Activated T-helper 2 cell treated with anti-CD3 and anti-CD28 coated beads, Interferon-gamma antibody, Interleukin-2, Interleukin-4, amounts not matched to agents 10 μg/mL and 5 μg/mL and 100 μg/mL, durations not matched to agents 14 hours and 24 hours and 36 hours (primary cell): ENCODE measurements at regions not wholly inside any gene's neighbourhood (a gene's known extent, or its start where the extent isn't known, plus 50 kb on each side); places are given as distances from the start of the nearest gene placed in this dataset.

Experiments used
- DNase-seq: peaks from one replicate; pipeline ENCODE4 v3.0.0; 2021; ENCODE audit warnings: low spot score
- H3K27ac Mint-ChIP-seq: one replicate; pipeline ENCODE4 v1.8.0; 2021; ENCODE audit warnings: mixed read lengths
- H3K27me3 Mint-ChIP-seq: one replicate; pipeline ENCODE4 v1.8.0; 2021; ENCODE audit warnings: low read depth, mixed read lengths
- H3K36me3 Mint-ChIP-seq: one replicate; pipeline ENCODE4 v1.8.0; 2021; ENCODE audit warnings: low read depth, mixed read lengths
- H3K4me1 Mint-ChIP-seq: one replicate; pipeline ENCODE4 v1.8.0; 2021; ENCODE audit warnings: low read depth, mixed read lengths
- H3K4me3 Mint-ChIP-seq: one replicate; pipeline ENCODE4 v1.8.0; 2021; ENCODE audit warnings: low read depth, mild to moderate bottlenecking, moderate library complexity, mixed read lengths
- H3K9me3 Mint-ChIP-seq: one replicate; pipeline ENCODE4 v1.8.0; 2021; ENCODE audit warnings: mixed read lengths
- intact Hi-C: fragments of 100-400 bp; cut with micrococcal nuclease; formaldehyde crosslinking; loops from one replicate; pipeline ENCODE4 v1.15.1; 2023

DNA sequence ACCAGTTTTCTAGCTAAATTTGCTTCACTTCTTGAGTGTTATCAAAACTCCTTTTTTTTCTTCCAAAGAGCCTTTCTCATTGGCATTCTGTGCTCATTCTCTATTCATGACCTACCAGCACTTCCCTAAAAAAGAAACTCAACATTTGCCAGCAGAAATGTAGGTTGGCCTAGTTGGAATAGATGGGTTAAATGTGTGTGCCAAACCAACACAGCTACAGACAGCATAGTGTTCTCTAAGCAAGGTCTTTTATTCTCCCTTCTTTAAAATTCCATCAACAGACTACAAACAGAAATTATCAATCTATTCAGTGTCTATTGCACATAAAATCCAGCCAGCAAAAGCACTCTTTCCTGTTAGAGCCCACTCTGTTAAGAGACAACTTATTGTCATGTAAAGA is 255.8 kb upstream of the PUM3 start:
- DNase-seq = no peak
- H3K27ac Mint-ChIP-seq = no peak overlapping the region
- H3K9me3 Mint-ChIP-seq = no peaks in the 10 kb centered on the region
- intact Hi-C loops = loop anchor here (10.0 kb wide), 1 partner anchor 75 kb away; no protein-coding TSS in a partner anchor
- H3K27me3 Mint-ChIP-seq = no peaks in the 10 kb centered on the region
- H3K4me1 Mint-ChIP-seq = no peaks in the 10 kb centered on the region
- H3K36me3 Mint-ChIP-seq = no peaks in the 10 kb centered on the region
- no peak overlapping the region for H3K4me3 Mint-ChIP-seq

DNA sequence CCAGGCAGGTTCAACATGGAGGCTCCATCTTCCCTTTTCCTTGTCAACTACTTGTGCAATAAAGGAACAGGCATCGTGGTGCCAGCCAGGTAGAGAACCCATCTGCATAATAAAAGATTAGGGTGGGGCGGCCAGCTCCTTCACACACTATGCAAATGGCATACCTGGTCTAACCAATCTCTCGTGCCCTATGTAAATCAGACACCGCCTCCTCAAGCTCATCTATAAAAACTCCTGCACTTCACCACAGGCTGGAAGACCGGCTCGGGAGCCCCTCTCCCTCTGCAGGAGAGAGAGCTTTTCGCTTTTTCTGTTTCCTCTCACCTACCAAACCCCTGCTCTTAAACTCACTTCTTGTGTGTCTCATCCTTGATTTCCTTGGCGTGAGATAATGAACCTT is 244.3 kb upstream of the PUM3 start:
- no peak overlapping the region for H3K4me3 Mint-ChIP-seq
- DNase-seq = no peak
- no peaks in the 10 kb centered on the region for H3K36me3 Mint-ChIP-seq
- H3K27me3 Mint-ChIP-seq = peaks cover 4% of the 10 kb centered on the region
- H3K27ac Mint-ChIP-seq = no peak overlapping the region
- intact Hi-C loops = no loop called here
- H3K9me3 Mint-ChIP-seq = no peaks in the 10 kb centered on the region
- H3K4me1 Mint-ChIP-seq = no peaks in the 10 kb centered on the region

DNA sequence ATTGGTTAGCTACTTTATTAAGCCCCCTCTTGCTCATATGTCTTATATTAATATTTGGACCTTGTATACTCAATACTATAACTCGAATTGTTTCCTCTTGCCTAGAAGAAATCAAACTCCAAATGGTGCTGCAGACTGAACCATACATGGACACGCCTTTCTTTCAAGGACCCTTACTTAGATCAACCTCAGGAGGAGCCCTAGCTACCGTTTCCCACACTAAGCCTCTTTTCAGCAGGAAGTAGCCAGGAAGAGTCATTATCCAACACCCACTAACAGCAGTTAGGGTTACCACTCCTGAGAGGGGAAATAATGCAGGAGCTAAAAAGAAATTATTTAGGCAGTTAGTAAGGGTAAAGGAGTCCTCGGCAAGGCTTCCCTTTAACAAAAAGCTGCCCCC is 243.8 kb upstream of the PUM3 start:
- Mint-ChIP-seq H3K27me3 (peaks cover 4% of the 10 kb centered on the region), H3K36me3 (no peaks in the 10 kb centered on the region), H3K4me3 (no peak overlapping the region), H3K27ac (no peak overlapping the region), H3K9me3 (no peaks in the 10 kb centered on the region), H3K4me1 (no peaks in the 10 kb centered on the region)
- intact Hi-C loops = no loop called here
- DNase-seq = no peak

DNA sequence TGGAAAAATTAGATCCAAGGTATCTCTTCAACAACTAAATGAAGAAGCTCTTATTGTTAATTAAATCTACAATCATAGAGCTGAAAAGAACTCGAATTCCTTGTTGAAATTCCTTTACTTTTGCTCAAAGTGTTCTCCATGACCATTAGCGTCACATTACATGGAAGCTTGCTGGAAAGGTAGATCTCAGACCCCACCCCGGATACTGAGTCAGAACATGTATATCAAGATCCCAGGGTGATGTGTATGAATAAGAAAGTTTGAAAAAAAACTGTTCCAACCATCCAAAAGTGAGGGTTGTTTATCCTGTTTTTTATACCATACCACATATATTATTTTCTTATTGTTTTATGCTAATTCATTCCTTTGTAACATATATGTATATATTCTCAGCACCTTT is 237.1 kb upstream of the PUM3 start:
- Mint-ChIP-seq H3K9me3 (no peaks in the 10 kb centered on the region), H3K4me1 (no peaks in the 10 kb centered on the region), H3K27me3 (no peaks in the 10 kb centered on the region), H3K27ac (no peak overlapping the region), H3K36me3 (no peaks in the 10 kb centered on the region), H3K4me3 (no peak overlapping the region)
- intact Hi-C loops = no loop called here
- DNase-seq = no peak

DNA sequence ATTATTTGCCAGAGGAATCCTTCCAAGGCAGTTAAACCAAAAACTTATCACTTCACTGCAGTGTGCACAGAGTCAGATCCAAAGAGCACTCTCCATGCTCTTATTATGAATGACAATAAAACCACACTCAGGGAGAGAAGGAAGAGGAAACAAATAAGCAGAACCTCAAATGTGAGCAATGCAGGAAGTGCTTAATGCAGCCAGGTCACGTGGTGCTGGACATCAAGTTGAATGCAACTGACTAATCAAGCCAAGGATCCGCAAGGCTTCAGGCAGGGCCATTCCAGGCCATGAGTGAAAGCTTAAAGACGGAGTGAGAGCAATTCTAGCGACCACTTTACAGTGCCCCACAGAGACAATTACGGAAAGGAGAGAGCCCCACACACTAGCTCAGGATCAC is 230.4 kb upstream of the PUM3 start:
- peaks cover 3% of the 10 kb centered on the region for H3K27me3 Mint-ChIP-seq
- H3K36me3 Mint-ChIP-seq = no peaks in the 10 kb centered on the region
- no peak for DNase-seq
- no peaks in the 10 kb centered on the region for H3K4me1 Mint-ChIP-seq
- intact Hi-C loops = no loop called here
- no peak overlapping the region for H3K4me3 Mint-ChIP-seq
- no peaks in the 10 kb centered on the region for H3K9me3 Mint-ChIP-seq
- no peak overlapping the region for H3K27ac Mint-ChIP-seq

DNA sequence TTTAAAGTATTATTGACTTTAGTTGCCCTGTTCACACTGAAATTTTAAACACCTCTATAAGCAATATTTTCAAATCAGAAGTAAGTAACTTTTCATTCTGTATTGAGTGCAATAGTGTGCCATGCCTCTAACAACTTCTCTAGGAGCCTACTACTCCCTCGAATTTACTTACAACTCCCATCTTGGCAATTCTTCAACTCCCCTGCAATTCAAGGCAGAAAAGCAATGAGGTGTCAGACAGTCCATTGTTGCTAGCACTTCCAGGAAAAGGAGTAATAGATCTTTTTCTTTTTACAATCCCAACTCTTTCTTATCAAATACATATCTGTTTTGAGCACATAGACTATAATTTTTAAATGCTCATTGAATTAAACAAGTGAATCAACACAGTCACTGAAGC is 222.7 kb upstream of the PUM3 start:
- Mint-ChIP-seq H3K4me1 (no peaks in the 10 kb centered on the region), H3K9me3 (no peaks in the 10 kb centered on the region), H3K27ac (no peak overlapping the region), H3K4me3 (no peak overlapping the region), H3K36me3 (no peaks in the 10 kb centered on the region), H3K27me3 (peaks cover 1% of the 10 kb centered on the region)
- intact Hi-C loops = no loop called here
- no peak for DNase-seq

DNA sequence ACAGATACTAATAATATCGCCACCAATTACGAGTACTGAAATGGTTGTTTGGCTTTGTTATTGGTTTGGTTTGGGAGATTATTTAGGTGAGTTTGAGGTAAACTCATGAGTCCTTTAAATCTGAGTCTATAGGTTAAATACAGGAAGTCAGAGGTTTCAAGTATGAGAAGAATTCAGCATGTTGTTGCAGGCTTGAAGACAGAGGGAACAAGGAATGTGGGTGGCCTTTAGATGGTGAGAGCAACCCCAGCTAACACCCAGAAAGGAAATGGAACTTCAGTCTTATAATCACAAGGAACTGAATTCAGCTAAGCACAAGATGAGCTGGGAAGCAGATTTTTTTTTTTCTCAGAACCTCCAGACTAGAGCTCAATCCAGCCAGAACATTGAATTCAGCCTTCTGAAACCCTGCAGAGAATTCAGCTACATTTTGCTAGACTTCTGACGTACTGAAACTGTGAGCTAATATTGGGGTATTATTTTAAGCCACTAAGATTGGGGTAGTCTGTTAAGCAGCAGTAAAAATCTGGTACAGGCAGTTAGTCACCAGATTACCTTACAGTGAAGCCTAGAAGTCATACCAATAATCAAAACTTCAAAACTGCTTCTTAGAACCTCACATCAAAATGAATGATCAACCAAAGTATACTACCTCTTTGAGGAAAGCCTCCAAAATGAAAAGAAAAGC is 216.0 kb upstream of the PUM3 start:
- no peak for DNase-seq
- Mint-ChIP-seq H3K27me3 (peaks cover 5% of the 10 kb centered on the region), H3K27ac (no peak overlapping the region), H3K36me3 (no peaks in the 10 kb centered on the region), H3K9me3 (no peaks in the 10 kb centered on the region), H3K4me3 (no peak overlapping the region), H3K4me1 (no peaks in the 10 kb centered on the region)
- intact Hi-C loops = no loop called here

DNA sequence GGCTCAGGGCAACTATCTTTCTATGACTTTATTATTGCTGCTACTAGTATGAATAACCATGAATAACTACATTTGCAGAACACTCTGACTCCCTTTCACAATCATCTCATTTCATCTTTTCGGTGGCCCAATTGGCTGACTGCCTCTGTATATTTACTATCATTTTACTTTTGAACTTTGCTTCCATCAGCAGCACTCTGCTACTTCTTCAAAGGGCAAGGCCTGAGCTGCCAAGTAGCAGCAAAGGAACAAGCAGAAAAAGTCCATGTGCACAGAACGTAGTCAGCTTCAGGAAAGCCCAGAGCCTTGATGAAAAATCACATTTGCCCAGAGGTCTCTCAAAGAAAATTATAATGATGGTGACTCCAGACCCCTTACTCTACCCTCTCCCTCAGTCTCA is 214.5 kb upstream of the PUM3 start:
- DNase-seq = no peak
- H3K36me3 Mint-ChIP-seq = no peaks in the 10 kb centered on the region
- no peak overlapping the region for H3K4me3 Mint-ChIP-seq
- no peaks in the 10 kb centered on the region for H3K4me1 Mint-ChIP-seq
- no peaks in the 10 kb centered on the region for H3K9me3 Mint-ChIP-seq
- intact Hi-C loops = no loop called here
- H3K27ac Mint-ChIP-seq = no peak overlapping the region
- H3K27me3 Mint-ChIP-seq = peaks cover 5% of the 10 kb centered on the region

DNA sequence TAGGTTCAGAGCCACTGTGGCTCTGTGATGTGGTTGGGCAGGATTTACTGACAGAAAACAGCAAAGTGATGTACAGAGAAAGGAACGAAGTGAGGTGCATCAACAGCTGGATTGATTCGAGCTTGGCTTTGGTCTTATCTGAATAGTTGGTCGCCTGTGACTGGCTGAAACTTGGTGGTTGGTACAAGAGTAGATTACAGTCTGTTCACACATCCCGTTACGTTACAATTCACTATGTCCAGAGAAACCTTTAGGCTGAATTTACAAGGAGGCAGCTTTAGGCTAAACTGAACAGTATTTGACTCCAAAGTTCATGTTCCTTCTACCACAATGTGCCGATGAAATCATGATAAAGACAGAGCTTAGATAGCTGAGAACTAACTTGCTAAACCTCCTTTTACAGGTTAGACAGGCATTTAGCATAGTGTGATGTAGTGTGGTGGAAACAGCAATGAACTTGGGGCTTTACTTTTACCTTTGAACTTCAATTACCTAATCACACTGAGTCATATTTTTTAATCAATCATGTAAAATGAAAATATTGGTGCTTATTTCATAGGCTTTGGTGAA is 210.2 kb upstream of the PUM3 start:
- Mint-ChIP-seq H3K4me3 (no peak overlapping the region), H3K4me1 (peaks cover 3% of the 10 kb centered on the region), H3K9me3 (no peaks in the 10 kb centered on the region), H3K27me3 (no peaks in the 10 kb centered on the region), H3K27ac (no peak overlapping the region), H3K36me3 (no peaks in the 10 kb centered on the region)
- no peak for DNase-seq
- intact Hi-C loops = no loop called here

DNA sequence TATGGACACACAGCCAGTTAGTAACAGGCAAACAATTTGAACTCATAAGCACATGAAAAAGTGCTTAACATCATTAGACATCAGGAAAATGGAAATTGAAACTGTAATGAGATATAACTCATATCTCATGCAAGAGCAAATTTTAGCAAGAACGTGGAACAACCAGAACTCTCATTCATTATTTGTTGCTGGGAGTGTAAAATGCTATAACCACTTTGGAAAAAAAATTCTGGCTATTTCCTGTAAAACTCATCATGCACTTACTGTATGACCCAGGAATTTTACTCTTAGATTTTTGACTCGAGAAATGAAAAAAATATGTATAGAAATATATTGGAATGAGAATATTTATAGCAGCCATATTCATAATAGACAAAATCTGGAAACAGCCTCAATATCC is 205.7 kb upstream of the PUM3 start:
- H3K4me3 Mint-ChIP-seq = no peak overlapping the region
- no peak for DNase-seq
- H3K9me3 Mint-ChIP-seq = no peaks in the 10 kb centered on the region
- H3K4me1 Mint-ChIP-seq = peaks cover 3% of the 10 kb centered on the region
- H3K36me3 Mint-ChIP-seq = no peaks in the 10 kb centered on the region
- H3K27ac Mint-ChIP-seq = no peak overlapping the region
- peaks cover 2% of the 10 kb centered on the region for H3K27me3 Mint-ChIP-seq
- intact Hi-C loops = no loop called here

DNA sequence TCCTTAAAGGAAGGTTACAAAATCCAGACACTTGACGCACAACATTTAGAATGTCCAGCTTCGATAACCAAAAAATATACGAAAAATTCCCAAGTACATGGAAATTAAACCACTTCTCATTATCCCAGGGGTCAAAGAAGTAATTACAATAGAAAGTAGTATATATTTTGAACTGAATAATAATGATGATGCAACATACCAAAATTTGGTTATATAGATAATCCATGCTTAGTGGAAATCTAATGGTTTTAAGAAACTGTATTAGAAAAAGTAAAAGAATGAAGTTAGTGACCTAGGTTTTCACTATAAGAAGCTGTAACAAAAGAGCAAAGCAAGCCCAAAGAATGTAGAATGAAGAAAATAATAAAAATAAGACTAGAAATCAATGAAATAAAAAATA is 204.0 kb upstream of the PUM3 start:
- no peaks in the 10 kb centered on the region for H3K9me3 Mint-ChIP-seq
- H3K36me3 Mint-ChIP-seq = no peaks in the 10 kb centered on the region
- intact Hi-C loops = no loop called here
- peaks cover 2% of the 10 kb centered on the region for H3K27me3 Mint-ChIP-seq
- H3K4me1 Mint-ChIP-seq = peaks cover 3% of the 10 kb centered on the region
- H3K27ac Mint-ChIP-seq = no peak overlapping the region
- no peak overlapping the region for H3K4me3 Mint-ChIP-seq
- no peak for DNase-seq

DNA sequence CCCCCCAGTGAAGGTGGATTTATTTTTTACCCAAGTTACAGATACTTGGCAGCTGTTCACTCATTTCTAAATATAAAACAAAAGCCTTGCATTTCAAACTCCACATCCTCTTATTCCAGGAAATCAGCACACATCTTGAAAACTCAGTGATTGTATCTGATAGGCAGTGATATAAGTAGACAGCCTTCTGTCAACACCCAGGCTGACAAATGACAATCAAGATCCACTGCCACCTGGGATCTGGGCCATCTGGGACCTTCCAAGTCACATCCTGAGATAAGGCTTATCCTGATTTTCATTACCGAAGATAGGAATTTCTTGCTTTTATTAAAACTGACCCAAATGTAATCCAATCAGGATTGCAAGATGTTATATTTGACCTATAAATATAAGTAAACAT is 201.3 kb upstream of the PUM3 start:
- intact Hi-C loops = no loop called here
- no peak for DNase-seq
- Mint-ChIP-seq H3K27me3 (peaks cover 2% of the 10 kb centered on the region), H3K27ac (no peak overlapping the region), H3K4me3 (no peak overlapping the region), H3K36me3 (no peaks in the 10 kb centered on the region), H3K9me3 (no peaks in the 10 kb centered on the region), H3K4me1 (no peaks in the 10 kb centered on the region)

DNA sequence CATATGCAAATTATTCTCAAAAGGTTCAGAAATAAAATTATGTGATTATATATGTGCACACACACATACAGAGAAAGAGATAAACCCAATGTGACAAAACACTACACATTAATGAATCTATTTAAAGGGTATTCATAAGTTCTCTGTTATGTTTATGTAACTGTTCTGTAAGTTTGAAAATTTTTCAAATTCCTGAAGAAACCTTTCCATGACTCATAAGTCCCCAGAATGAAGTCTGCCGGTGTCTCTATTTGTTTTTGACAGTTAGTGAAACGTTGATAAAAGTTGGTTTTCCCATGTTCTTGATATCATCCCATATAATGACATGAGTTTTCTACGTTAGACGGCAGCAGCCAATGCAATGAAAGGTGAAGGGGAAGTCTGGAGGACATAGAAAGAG is 199.5 kb upstream of the PUM3 start:
- Mint-ChIP-seq H3K27ac (no peak overlapping the region), H3K36me3 (no peaks in the 10 kb centered on the region), H3K27me3 (peaks cover 2% of the 10 kb centered on the region), H3K9me3 (no peaks in the 10 kb centered on the region), H3K4me3 (no peak overlapping the region), H3K4me1 (no peaks in the 10 kb centered on the region)
- no peak for DNase-seq
- intact Hi-C loops = no loop called here

DNA sequence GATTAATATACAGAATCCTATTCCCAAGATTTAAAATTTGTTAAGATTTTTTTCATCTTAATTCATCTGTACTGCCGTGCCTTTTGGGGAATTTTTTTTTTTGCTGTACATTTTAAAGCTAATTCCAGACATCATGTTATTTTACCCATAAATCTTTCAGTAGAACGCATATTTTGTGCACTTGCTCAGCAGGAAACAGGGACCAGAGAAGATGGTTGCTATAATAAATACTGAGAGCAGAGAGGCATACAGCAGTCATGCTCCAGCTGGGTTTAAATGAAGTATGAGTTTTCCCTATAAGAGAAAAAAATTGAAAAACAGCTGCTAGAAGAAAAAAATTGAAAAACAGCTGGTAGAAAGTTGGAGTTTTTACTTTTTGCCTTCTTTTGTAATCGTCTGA is 196.9 kb upstream of the PUM3 start:
- no peaks in the 10 kb centered on the region for H3K9me3 Mint-ChIP-seq
- H3K4me1 Mint-ChIP-seq = no peaks in the 10 kb centered on the region
- no peak overlapping the region for H3K27ac Mint-ChIP-seq
- no peak for DNase-seq
- H3K36me3 Mint-ChIP-seq = no peaks in the 10 kb centered on the region
- H3K27me3 Mint-ChIP-seq = peaks cover 1% of the 10 kb centered on the region
- no peak overlapping the region for H3K4me3 Mint-ChIP-seq
- intact Hi-C loops = no loop called here
